AG10803 (cell line): ENCODE measurements at regions not wholly inside any gene's neighbourhood (a gene's known extent, or its start where the extent isn't known, plus 50 kb on each side); places are given as distances from the start of the nearest gene placed in this dataset.

Source experiments
- DNase-seq: peaks from one replicate; pipeline ENCODE4 v3.0.0; 2010; ENCODE audit warnings: low read depth
- H3K4me3 ChIP-seq: 2 replicates; pipeline ENCODE4 v1.5.1; 2011; ENCODE audit warnings: mild to moderate bottlenecking, low read length, control low read depth
- TF ChIP-seq, protein P1 (sequence below): conservative IDR thresholded peaks from 2 replicates; pipeline ENCODE4 v1.5.1; 2011; ENCODE audit warnings: mild to moderate bottlenecking, low read length, control low read depth, inconsistent platforms

DNA sequence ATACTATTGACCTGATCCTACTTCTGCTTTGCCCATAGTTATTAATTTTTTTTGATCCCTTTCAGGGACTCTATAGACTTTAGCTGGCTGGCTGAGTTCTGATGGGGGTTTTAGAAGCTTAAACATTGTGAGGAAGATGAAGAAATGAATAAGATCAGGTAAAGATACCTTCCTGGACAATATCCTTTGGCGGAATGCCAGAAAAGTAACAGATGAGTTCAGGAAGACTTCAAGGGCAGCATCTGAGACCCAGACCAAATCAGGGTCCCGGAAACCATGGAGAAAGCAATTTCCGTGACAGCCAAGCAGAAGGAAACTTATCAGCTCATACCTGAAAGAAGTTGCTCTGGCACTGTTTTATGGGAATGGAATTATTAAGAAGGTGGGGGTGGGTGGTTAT lies 100.4 kb downstream of the XCL2 start:
- H3K4me3 ChIP-seq, result no peak overlapping the region
- no peak for DNase-seq
- TF ChIP-seq, protein P1, sequence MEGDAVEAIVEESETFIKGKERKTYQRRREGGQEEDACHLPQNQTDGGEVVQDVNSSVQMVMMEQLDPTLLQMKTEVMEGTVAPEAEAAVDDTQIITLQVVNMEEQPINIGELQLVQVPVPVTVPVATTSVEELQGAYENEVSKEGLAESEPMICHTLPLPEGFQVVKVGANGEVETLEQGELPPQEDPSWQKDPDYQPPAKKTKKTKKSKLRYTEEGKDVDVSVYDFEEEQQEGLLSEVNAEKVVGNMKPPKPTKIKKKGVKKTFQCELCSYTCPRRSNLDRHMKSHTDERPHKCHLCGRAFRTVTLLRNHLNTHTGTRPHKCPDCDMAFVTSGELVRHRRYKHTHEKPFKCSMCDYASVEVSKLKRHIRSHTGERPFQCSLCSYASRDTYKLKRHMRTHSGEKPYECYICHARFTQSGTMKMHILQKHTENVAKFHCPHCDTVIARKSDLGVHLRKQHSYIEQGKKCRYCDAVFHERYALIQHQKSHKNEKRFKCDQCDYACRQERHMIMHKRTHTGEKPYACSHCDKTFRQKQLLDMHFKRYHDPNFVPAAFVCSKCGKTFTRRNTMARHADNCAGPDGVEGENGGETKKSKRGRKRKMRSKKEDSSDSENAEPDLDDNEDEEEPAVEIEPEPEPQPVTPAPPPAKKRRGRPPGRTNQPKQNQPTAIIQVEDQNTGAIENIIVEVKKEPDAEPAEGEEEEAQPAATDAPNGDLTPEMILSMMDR, result no peak

DNA sequence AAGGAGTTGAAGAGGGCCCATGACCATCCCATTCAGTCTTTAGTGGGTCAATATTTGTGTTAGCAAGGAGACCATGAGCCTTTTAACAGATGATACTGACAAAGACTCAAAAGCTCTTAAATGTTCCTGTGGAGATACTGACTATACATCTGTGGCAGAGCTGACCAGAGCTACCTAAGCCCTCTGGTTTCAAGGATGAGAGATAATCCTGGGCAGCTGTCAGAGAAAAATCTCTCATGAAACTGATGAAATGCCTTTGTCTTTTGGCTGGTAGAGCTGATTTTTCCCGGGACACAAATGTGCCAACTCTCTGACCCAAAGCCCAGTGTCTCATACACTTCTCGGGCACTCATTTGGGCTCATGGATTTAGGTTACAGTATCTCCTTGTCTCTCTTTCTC lies 100.9 kb downstream of the XCL2 start:
- DNase-seq, result no peak
- TF ChIP-seq, protein P1, result no peak
- no peak overlapping the region for H3K4me3 ChIP-seq

DNA sequence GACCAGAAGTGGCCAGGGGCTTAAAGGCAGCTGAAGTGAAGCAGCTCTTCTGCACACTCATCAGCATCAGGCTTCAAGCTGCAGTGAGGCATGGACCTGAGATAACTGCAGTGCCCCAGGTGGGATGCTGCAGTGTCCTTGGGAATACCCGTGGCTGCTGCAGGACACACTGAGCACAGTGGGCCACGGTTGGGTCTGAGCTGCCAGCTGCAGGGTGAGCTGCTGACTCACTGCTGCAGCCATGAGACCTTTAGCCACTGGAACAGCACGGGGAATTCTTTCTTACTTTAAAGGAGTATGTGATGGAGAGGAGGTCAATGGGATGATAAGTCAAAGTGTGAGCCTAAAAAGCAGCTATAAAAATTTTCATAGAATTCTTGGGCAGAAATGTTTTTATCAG lies 102.1 kb downstream of the XCL2 start:
- no peak overlapping the region for H3K4me3 ChIP-seq
- TF ChIP-seq, protein P1, result no peak
- peak; percentile 4 for DNase-seq

DNA sequence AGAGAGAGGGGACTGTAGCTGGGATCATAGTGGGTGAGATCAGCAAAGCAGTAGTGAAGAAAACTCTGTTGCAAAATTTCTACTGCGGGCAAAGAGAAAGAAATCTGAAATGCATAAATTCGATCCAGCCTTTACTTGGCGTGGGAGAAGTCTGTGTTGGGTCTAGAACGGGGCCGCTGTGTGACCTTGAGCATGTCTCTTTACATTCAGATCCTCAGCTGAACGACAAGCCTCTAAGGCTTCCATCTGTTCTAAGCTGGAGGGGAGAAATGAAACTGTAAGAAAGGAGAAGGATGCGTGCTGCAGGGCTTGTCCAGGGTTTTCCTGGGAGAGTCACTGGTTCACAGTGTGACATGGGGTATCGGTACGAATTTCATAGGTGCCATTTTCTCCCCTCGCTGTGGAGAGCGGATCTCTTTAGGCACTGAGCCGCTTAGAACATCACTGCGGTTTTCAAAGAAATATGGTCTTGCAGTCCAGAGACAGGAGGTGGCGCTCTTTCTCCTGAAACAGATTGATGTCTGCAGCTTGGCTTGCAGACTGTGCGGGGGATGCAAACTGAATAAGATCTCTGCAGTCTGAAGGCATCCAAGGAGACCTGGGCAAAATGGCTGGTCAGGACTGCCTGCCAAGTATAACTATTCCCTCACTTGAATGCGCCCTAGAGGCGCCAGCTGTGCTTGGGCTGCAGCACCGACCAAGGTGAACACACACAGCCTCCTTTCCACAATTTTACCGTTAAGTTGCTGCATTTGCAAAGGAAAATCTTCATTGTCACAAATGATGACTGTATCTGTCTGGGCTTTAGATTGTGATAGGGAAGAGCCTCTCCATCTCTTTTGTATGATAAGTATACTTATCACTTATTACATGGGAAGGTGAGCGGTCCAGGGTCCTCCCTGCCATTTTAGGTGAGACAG lies 104.1 kb downstream of the XCL2 start:
- TF ChIP-seq, protein P1, result peak; percentile 88
- DNase-seq, result peak; percentile 91
- peak overlapping the region; percentile 46 for H3K4me3 ChIP-seq

DNA sequence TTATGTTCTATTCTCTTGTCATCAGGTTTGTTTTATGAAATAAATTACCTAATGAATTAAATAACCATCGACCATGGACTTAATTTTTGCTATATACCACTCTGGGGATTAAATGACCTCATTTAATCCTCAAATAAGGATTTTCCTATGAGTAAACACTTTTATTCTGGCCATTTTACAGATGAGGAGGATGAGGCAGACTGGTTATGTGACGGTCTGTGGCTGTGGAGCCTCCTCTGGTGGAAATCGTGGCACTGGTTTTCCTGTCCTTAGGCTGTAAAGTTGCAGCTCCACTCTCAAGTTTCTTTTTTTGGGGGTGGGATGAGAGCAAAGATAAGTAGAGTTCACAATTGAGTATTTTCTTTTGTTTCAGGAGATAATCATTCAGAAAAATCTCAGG lies 105.2 kb downstream of the XCL2 start:
- DNase-seq, result no peak
- TF ChIP-seq, protein P1, result no peak

DNA sequence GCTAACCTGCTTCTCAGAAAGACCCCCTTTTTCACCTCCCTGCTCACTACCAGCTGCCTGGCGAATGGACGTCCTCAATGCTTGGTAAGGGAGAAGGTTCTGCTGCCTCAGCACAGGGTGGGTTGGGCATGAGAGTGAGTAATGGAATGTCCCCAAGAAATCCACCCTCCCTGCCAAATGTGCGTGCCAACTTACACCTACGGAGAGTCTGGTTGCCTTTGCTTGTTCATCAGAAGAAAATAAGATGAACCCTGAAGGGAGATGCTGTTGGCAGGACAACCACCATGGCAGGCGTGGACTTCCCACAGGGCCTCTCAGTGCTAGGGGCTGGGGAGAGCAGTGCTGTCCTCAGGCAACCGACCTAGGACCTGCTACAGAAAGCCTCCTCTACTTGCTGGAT lies 106.0 kb downstream of the XCL2 start:
- no peak for DNase-seq
- TF ChIP-seq, protein P1, result no peak
- no peak overlapping the region for H3K4me3 ChIP-seq

More for the DNA sequence above, 105.2 kb downstream of the XCL2 start:
- H3K4me3 ChIP-seq, result no peak overlapping the region

DNA sequence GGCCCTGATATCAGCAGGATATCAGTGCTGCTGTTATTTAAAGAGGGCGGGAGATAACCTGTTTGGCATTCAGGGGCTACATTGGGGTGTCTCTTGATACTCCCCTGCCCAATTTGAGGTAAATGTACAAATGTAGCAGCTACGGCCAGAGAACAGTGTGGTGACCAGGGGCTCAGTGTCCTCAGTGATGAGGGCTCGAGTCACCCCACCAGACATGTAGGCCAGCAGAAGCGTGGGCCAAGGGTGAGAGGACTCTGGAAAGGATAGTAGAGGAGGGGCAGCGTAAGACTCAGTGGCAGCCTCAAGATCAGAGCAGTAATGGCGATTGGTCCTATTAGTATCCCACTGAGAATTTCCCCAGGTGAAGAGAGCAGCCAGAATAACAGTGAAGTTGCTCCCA lies 108.4 kb downstream of the XCL2 start:
- H3K4me3 ChIP-seq, result no peak overlapping the region
- DNase-seq, result no peak
- TF ChIP-seq, protein P1, result no peak
